ENCODE measurements at regions not wholly inside any gene's neighbourhood (a gene's known extent, or its start where the extent isn't known, plus 50 kb on each side); places are given as distances from the start of the nearest gene placed in this dataset.

DNA sequence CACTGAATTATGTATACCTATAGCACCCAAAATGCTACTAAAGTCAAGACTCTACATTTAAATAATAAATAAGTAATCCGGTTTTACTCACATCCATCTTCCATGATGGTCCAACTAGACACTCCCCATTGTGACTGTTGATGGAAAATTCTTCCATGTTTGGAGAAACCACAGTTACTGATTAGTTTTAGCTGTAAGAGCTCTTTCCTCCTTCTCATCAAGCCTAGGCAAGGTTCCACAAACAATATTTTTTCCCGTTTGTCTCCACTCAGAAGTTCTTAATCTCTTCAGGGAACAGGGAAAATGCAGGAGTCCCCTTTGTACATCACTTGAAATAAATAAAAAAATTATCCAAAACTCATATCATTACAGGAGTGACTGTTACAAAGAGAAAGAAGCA is 70.7 kb upstream of the EDNRB start:
- DNase-seq (ENCODE audit: low spot score) (no peak), ATAC-seq (no peak)
- intact Hi-C loops (cut with DNase I) = no loop called here

DNA sequence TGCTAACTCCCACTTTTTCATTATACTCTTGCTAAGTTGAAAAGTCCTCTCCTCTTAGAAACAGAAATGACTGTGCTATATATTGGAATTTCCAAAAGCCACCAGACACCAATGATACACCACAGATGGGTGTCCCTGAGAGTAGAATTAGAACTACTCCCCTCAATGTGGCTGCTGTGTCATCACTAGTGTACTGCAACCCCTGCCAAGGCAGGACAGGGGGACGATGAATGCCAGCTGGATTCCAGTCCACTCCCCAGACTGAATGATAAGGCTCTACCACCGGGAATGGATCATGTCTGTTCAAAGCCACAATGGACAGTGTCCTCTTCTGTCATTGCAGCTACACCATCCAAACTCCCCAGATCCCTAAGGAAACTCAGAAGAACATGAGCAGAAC is 69.7 kb upstream of the EDNRB start:
- no peak for DNase-seq (ENCODE audit: low spot score)
- intact Hi-C loops (cut with DNase I) = no loop called here
- ATAC-seq = no peak

DNA sequence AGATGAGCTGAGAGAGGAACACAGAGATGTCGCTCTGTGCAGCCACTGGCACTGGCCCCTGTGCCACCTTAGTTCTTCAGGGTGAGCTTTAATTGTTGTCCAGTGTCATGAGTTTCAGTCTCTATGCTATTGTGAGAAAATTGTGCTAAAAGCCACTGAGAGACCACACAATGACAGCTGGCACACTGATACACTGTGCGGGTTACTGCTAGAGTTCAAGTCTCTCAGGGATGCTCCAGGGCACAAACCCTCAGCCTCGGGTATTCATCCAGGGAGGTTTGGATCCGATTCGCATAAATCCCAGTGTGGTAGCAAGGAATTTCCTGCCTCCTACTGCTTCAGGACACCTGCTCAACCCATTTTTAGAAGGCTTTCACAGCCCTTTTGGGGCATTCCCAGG is 68.1 kb upstream of the EDNRB start:
- DNase-seq (ENCODE audit: low spot score) = no peak
- peak; percentile 20 for ATAC-seq
- intact Hi-C loops (cut with DNase I) = no loop called here

DNA sequence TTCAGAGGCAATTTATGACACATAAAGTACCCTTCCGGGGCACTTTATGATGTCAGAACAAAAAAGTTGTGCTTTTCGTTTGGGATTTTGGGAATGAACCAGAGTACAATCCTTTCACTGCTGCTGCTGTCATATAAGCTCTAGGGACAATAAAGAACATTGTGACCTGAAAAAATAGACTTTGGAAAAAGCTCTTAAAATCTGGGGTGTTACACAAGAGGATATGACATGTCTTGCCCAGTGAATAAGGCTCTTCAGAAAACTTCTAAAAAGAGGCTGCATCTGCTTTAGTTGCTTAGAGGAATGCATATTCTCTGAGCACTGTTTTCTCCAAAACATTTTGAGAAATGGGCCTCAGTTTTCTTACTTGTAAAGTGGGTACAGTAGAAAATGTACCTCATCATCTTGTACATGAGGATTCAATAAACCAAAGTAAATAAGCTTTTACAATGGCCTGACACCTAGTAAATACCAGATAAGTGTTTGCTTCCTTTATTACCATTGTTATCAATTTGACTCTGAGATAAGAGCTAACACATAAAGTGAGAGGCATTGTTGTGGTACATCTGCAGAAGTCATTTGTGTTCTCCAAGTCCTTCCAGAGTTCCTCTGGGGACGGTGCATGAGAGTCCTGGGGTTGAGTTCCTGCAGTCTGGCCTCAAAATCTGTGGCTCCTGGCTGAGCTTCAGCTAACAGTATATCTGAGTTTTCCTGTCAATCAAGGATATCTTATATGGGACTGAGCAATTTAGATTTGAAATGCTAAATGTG is 67.4 kb upstream of the EDNRB start:
- intact Hi-C loops (cut with DNase I) = no loop called here
- peak; percentile 85 for ATAC-seq
- no peak for DNase-seq (ENCODE audit: low spot score)

DNA sequence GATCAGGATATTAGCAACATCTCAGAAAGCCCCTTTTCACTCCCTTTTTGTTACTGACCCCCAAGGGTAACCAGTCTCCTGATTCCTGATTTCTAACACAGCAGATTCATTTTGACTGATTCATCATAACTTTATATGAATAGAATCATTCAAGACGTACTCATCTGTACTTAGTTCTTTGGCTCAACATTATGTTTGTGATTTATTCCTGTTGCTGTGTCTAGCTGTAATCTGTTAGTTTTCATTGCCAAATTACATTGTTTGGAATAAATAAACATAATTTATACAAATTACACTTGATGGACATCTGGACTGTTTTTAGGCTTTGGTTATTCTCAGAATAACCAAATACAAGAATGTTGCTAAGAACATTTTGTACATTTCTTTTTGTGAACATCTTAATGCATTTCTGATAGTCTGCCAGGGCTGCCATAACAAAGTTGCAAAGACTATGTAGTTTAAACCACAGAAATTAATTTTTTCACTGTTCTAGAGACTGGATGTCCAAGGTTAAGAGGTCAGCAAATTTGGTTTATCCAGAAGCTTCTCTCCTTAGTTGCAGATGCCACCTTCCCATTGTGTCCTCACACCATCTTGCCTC is 62.8 kb upstream of the EDNRB start:
- no peak for DNase-seq (ENCODE audit: low spot score)
- intact Hi-C loops (cut with DNase I) = no loop called here

DNA sequence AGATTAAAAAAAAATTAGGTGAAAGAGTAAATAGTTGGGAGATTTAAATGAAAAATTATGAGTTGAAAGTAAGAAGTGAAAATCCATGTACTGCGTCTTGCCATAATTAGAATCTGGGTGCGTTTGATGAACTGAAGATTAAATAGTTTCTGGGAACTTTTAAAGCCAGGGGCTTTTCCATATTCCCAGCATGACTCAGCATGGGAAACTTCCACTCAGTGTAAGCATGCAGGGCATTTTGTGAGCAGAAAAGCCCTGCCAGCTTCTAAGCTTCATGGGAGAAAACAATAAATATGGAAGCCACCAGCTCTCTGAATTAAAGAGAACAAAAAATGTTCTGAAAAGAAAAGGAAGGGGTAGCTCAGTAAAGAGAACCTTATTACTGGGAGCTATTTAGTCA is 62.0 kb upstream of the EDNRB start:
- ATAC-seq = peak; percentile 68

More for the DNA sequence above, 62.8 kb upstream of the EDNRB start:
- ATAC-seq = no peak

DNA sequence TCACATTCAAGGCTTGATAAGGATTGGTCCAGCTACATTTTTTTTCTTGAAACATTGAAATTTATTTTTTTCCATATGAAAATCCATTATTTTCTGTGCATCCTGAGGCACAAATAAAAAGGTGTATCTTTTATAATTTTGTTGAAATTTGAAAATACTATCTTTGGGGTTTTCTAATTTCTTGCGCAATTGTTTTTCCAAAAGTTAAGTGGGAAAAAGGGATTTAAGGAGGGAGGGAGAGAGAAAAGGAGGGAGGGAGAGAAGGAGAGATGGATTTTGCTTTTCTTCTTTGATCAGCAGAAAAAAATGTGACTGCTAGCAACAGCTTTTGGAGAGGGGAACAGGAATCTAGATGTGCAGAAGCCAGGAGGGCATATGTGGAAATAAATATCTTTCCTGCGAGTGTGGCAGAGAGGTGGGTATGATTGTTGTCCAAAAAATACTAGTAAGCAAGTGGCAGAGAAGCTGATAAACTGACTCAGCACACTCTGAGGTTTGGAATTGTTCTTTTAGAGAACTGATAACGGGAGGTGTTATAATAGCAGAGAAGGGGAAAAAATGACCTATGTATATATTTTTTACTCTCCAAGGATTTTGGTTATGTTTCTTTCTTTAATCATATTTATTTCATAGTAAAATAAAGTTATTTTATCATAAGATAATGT is 61.2 kb upstream of the EDNRB start:
- DNase-seq (ENCODE audit: low spot score) = no peak
- intact Hi-C loops (cut with DNase I) = no loop called here
- ATAC-seq = no peak

More for the DNA sequence above, 62.0 kb upstream of the EDNRB start:
- intact Hi-C loops (cut with DNase I) = no loop called here
- DNase-seq (ENCODE audit: low spot score) = no peak

DNA sequence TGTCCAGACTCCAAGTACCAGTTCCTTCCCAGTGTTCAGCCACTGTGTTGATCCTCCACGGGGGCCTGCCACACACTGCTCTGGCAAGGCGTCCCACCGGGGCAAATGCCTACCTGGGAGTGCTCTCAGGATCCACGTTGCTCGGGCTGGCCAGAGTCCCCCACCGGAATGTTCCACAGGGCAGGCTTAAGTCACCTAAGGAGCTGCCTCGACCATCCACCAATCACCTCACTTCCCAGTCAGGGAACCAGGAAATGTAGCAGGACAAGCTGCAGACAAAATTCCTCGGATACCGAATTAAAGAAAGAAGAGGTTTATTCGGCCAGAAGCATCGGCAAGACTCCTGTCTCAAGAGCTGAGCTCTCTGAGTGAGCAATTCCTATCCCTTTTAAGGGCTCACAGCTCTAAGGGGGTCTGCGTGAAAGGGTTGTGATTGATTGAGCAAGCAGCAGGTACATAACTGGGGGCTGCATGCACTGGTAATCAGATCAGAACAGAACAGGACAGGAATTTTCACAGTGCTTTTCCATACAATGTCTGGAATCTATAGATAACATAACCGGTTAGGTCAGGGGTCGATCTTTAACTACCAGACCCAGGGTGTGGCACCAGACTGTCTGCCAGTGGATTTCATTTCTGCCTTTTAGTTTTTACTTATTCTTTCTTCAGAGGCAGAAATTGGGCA is 56.9 kb upstream of the EDNRB start:
- DNase-seq (ENCODE audit: low spot score) (no peak), ATAC-seq (no peak)
- intact Hi-C loops (cut with DNase I) = no loop called here

DNA sequence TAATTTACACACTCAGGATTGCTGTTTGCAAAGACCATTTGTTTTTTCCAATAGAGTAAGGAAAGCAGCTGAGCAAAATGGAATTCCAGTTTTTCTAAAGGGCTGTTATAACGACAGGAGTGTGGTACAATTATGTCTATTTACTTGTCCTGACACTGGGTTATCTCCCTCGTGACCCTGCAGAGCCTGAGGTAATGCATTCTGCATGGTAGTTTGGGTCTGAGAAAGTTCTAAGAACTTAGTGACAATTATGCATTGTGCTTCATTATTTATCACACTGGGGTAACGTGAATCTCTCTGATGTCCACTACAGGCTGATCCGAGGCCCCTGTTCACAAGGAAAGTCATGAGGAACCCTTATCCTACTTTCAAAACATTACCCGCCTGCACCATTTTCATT is 50.7 kb upstream of the EDNRB start:
- DNase-seq (ENCODE audit: low spot score) (no peak), ATAC-seq (peak; percentile 78)
- intact Hi-C loops (cut with DNase I) = no loop called here
